ENCODE measurements at regions not wholly inside any gene's neighbourhood (a gene's known extent, or its start where the extent isn't known, plus 50 kb on each side); places are given as distances from the start of the nearest gene placed in this dataset.
A peak's percentile ranks its signal among the peaks of the same experiment; 100 is the strongest.
"Not testable (repeated sequence)": the region's sequence is repeated elsewhere in the genome, so short reads cannot be mapped to it uniquely, and the experiment has no call there.

DNA sequence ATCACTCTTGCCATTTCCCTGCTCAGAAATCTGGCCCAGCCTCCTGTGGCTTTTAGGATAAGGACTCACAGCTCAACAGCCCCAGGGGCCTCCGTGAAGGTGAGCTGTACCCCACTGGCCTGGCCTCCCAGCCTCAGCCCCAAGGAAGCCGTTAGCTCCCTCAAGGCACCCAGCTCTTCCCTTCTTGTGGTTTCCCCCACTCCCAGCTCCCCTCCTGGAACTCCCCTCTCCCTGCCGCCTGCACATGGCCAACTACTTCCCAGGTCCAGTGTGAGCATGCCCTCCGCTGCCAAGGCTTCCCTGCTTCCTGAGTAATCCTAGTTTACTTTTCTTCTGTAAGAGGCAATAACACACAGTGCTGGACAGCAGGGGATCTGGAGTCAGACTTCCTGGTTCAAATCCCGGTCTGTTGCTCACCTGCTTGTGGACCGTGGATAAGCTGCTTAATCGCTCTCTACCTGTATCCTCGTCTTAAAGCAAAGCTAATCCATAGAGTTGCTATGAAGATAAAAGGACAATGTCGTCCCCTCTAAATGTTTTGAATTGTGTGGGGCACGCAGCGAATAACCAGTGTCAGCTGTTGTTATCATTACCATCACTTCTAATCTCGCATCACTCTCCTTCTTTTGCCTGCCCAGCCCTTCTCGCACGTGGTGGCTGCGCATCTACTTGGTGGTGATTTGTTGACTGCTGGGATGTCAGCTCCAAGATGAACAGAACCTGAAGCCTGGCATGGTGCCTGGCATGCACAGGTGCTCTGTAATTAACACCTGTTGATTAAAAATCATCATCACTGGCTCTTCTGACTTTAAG, 86.6 kb downstream of the C5orf15 start:
- no peak for DNase-seq

DNA sequence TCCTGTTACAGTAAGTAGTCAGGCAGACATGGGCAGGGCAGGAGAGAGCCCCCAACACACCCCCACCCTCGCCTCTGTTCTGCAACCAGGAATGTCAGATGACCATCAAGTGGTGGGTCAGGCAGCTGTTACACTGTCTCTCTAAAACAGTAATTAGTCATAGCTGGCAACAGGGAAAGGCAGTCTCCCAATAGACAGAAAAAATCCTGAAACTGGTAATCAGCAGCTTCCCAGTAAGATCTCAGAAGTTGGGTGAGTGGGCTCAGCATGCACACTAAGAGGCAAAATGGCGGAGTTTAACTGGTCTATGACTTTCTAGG, 90.2 kb downstream of the C5orf15 start:
- no peak for DNase-seq

DNA sequence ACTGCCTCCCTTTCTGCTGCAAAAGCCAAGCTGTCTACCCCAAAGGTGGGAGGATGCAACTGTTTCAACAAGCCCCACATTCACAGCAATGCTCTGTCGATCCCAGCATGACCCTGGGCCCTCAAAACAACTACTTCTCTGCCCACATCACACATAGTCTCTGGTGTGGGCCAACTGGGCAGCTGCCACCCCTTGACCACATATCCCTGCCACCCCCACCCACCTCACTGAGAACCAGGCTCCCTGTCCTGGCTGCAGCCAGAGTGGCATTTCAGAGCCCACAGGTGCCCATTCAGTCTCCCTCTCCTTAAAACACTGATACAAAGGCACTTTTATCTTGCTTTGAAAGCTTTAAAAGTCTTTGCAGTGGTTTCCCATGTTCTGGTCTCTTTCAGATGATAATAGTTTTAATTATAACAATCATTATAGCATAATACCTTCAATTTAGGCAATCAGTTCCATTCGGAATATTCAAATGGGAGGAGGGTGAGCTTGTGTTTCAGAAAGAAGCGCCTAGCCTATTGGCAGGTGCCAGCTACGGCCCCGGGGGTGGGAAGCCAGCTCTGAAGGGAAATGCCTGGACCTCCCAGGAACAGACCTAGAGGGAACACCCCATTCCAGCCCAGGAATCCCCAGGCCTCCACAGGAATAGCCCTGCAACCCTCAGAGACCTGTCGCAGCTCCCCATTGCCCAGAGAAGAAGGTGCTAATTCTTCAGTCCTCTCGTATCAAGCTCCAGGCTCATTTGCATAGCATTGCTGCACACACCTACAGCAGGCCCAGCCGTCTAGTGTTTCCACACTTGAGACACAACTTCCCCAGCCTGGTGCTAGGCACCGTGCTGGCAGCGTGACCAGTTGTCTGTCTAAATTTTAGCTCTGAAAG, 90.8 kb downstream of the C5orf15 start:
- no peak for DNase-seq

DNA sequence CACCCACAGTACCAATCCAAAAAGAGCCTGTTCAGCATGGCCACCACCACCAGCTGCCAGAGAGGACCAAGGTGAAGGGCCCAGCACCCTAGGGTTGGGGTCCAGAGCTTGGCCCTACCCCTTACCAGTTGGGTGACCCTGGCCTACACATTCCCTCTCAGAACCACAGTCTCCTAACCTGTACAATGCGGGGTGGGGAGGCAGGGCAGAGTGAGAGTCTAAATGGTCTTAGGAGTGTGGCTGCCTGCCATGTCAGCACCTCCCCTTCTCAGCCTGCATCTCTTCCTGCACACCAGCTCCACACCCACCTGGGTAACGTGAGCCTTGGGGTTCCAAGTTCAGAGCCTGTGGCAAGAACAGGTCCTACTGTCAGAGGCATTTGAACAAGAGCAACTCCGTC, 92.2 kb downstream of the C5orf15 start:
- DNase-seq: no peak

DNA sequence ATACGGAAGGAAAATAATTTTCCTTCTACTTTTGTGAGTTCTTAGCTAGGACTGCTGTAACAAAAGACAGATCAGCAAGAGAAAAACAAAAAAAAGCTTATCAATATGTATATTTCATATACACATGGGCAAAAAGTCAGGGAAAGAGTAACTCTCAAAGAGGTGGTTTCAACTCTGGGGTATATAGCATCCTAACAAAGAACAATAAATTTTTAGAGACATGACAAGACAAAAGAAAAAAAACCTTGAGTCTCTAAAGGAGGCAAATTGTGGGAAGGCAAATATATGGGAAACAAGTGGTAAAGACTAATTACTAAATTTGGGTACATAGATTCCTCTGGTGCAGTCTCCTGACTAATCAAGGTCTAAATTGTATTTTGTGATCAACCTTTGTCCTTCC, 93.2 kb downstream of the C5orf15 start:
- no peak for DNase-seq

DNA sequence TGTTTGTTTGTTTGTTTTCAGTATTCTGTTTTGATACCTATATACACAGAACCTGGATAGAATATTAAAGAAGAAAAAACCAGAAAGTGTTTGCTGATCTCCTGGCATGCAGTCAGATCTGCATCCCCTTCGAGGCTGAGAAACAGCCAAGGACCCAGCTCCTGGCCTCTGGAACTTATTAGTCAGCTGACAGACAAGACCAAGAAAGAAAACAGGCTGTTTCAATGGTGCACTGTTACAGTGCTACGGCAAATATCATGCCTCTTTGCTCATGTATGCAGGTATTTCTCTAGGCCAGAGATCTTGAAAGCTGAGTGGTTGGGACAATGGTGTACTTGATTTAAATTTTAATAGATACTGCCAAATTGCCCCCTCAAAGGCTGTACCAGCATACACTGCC, 95.0 kb downstream of the C5orf15 start:
- no peak for DNase-seq

DNA sequence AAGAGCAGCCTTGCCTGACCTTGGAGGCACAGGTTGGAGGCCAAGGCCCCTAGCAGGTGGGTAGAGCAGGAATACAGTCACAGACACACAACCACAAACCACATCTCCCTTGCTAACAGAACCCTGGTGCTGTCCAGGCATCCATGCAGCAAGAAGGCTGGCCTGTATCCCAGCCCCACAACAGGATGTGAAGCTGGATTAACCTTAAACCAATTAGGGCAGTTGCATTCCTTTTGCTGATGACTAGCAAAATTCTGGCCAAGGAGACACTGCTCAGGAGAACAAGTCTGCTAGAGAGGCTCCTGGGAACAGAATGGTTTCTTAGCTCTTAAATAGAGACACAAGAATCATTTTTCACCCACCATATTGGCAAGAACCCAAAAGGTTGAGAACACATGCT, 97.8 kb downstream of the C5orf15 start:
- DNase-seq: no peak

DNA sequence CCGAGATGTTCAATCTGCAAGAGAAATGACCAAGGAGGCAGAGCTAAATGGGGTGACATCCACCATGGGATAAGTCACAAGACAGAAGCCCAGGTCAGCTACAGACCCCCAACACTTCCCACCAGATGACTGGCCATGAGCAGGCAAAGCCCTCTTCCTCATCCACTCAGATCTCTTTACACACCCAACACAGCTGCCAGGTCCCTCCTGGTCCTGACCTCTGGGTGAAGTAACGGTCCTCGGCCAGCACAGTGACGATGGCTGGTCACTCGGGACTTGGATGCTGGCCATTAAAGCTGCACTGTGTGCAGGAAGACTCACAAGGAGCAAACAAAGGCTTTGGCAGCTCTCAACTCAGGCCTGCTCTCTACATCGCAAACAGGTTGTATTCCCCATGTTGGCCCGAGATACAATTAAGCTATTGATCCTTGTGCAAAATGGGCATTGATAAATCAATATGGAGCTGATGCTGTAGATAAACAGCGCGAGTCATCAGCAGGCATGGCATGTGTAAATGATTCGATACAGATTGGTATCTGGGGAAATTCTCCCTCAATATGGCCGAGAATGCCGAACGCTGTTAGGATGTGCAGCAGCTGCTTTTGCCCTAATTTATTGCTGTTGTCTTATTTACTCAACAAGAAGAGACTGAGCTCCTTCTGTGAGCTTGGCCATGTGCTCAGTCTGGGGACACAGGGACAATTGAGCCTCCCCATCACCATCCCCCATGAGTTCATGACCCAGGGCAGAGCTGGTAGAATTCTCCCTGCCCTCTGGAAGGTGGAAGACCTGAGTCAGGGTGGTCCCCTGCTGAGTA, 98.7 kb downstream of the C5orf15 start:
- DNase-seq: peak; percentile 30

DNA sequence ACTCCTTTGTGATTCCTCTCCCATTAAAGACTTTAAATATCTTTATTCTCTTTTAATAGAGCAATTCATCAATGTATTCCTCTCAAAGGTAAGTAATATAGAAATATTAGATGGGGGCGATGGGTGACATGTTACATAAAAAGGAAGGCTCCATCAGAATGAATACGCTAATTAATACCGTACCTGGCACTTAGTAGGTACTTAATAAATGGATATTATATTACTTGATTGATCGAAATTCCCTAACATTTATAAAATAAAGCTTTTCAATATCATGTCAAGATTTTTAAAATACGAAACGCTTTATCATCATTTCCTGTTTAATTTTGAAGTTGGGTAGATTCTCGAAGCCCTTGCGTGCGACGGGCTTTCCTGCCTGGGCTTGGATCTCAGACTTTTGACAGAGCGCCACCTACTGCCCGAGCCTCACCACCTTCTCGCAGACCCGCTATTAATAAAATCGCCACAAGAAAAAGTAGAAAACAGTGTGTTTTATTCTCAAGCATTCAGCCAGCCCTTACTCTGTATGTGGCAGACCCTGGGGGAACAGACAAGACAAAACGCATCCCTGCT, 99.4 kb downstream of the C5orf15 start:
- peak; percentile 35 for DNase-seq

DNA sequence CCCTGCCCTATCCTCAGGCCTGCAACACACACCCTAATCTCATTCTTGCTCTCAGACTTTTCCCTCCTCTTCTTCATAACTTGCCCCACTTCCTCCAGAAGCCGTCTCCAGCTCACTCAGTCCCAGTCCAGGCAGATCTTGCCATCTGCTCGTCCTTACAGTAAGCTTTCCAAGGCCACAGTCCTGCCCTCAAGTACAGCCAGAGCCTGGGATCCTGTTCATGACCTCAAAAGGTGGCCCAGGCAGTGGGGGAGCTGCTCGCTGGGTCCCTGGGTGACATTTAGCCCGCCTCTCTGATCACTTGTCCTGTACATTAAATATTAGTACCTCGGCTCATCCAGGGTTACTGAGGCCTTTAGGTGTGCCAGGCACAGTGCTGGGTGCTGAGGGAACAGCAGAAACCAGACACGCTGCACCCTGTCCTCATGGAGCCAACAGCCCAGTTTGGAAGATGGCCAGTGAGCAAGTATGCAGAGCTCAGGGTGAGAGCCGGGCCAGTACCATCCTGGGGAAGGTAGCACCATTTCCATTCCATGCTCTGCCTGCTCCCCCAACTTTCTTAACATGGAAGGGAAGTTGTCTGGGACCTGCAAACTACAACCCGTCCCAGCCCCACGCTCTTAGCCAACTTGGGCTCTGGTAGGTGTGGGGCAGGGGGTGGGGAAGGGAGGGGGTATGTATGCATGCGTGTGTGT, 100.4 kb downstream of the C5orf15 start:
- no peak for DNase-seq

DNA sequence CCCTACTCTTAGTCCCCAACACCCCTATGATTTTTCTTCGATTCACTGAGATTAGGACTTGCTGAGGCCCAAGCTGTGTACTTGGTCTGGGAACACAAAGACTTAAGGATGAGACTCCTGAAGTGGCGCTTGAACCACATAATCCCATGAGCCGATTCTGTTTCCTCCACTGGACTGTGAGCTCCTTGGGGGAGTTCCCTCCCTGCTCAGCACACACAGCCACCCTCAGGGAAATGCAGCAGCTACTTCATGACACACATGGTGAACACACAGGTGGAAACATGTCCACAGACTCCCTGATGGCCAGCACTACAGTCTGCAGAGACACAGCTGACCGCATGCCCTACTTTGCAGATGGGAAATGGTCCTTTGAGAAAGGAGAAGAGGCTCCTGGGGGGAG, 101.1 kb downstream of the C5orf15 start:
- no peak for DNase-seq

DNA sequence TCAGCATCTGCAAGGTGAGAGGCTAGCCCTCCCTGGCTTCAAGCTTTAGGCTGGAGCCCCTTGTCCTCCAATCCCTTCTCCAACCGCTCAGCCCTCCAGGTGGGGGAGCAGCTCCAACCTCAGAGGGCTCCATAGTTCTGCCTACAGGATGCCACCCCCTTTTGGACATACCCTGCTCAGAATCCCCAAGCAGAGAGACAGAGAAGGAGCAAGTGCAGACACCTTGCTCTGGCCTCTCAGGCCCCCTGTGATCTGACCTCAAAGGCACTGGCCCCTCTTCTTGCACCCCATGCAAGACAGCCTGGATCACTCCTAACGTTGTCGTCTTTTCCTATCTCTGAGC, 101.6 kb downstream of the C5orf15 start:
- no peak for DNase-seq

DNA sequence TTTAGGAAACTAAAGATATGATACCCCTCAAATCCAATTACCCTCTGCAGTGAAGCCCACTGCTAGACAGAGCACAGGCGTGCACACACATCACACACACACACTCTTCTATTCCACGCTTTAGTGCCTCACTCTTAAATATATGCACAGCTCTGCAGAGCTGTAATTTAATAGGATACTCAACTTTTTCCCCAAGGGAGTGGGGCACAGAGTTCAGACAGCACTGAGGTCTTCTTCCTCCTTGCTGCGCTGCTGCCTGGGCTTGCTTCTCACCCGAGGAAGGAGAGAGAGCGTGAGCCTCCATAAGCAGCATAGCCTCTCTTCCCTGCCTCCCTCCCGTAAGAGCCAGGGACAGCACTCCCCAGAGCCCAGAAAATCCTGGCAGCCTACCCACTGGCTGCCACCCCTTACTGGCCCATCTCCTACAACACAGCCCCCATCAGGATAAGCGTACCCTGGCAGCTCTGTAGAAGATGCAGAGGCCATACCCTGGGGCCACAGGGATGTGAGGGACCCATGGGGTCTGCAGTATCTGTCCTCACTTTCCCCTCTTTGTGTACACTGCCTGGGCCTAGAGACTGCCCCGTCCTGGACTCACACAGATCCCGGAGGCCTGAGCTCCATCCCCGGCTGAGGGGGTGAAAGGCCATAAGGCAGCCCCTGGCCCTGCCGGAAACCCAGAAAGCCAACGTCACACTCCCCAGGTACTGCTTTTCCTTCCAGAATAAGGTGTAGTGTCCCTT, 102.1 kb downstream of the C5orf15 start:
- no peak for DNase-seq

DNA sequence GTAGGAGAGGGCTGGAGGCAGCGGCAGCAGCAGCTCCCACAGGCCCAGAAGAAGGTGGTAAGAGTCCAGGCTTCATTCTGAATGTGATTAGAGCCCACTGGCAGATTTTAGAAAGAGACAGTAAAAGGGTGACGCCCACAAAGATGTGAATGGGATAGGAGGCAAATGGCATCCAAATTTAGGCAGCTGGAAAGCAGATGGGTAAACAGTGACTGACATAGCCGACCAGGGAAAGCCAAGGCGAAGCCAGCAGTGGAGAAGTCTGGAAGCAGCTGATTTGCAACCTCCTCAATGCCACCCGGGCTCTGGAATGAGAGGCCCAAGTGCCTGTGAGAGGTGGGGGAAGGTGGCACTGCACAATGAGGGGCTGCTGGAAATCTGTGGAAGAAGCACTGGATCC, 103.3 kb downstream of the C5orf15 start:
- no peak for DNase-seq

DNA sequence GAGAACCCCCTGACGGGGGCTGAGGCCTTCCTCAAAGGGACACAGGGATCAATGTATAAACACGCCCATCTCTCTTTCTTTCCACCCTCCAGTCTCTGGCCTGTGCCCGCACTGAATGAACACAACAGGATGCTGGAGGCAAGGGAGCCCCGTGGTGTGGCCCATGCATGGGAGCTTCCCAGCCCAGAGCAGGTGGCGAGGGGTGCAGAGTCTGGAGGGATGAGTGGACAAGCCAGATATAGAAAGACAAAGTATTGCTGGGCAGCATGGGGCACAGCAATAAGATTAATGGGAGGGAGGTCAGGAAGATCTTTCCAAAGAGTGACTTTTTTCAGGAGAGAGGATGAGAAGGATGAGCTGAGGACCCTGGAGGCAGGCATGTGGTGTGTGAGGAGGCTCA, 103.7 kb downstream of the C5orf15 start:
- no peak for DNase-seq

DNA sequence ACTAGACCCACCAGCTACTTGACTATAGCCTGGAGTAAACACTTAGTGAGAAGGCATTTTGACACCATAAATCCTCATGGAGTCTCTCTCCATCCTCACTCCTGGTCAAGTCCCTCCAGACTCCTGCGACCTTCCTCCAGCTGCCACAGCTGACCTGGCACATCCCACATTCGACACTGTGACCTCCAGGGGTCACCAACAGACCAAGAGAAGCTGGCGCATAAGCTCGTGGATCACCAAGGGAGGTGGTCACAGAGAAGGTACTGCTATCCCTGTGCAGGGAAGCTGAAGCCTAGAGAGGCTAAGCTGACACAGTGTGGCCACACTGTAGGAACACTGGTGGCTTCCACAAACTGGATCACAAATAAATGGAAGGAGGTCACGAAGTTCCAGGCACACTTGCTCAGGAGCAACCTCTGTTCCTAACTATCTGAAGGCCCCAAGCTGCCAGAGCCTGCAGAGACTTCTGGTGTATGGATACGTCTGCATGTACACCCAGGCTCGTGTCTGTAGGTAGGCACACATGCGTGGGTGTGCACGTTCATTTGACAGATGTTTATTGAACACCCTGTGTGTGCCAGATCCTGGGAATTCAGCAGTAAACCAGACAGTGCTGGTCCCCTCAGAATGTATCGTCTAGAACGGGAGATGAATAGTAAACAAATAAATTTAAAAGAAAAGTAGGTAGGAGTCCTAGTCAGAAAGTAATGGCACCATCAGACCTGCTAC, 104.4 kb downstream of the C5orf15 start:
- DNase-seq: no peak

DNA sequence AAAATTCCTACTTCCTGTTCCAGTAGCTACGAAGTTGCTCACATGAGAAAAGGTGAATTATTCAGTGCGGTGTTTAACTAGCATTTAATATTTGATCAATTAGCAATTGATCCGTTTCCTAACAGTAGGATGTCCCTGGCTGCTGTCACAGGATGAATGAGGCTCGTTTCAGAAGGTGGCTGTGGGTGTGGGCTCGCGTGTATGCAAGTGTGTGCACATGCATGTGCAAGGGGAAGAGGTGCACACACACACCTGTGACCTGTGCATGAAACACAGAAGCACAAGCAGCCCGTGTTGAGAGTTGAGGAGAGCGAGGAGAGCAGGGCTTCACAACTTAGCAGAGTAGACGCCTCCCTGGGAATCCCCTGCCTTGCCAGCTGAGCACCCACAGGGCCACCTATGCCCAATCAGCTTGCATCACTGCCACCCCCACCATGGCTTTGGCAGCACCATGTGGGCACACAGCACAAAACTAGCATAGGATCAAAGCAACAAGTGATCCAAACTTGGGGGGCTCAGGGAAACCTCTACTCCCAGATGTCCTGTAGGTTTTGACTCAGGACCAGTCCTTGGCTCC, 107.2 kb downstream of the C5orf15 start:
- DNase-seq: no peak

DNA sequence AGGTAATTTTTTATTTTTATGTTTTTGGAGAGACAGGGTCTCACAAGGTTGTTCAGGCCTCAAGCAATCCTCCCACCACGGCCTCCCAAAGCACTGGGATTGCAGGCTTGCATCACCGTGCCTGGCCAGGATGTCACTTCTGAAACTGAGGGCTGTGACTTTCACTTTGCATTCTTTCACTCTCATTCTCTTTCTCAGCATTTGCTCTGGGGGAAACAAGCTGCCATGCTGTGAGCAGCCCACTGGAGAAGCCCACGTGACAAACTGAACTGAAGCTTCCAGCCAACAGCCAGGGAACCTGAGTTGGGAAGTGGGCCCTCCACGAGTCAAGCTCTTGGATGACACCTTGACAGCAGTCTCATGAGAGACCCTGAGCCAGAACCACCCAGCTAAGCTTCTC, 109.4 kb downstream of the C5orf15 start:
- DNase-seq: no peak

DNA sequence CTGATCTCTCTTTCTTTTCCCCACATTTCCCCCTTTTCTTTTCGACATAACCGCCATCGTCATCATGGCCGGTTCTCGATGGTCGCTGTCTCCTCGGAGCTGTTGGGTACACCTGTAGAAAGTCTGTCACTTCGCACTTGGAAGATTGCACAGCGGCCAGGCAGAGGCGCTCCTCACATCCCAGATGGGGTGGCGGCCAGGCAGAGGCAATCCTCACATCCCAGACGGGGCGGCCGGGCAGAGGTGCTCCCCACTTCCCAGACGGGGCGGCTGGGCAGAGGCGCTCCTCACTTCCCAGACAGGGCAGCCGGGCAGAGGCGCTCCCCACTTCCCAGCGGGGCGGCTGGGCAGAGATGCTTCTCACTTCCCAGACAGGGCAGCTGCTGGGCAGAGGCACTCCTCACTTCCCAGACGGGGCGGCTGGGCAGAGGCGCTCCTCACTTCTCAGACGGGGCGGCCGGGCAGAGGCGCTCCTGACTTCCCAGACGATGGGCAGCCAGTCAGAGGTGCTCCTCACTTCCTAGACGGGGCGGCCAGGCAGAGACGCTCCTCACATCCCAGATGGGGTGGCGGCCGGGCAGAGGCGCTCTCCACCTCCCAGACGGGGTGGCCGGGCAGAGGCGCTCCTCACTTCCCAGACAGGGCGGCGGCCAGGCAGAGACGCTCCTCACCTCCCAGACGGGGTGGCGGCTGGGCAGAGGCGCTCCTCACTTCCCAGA, 110.7 kb downstream of the C5orf15 start:
- not testable (repeated sequence) for DNase-seq

DNA sequence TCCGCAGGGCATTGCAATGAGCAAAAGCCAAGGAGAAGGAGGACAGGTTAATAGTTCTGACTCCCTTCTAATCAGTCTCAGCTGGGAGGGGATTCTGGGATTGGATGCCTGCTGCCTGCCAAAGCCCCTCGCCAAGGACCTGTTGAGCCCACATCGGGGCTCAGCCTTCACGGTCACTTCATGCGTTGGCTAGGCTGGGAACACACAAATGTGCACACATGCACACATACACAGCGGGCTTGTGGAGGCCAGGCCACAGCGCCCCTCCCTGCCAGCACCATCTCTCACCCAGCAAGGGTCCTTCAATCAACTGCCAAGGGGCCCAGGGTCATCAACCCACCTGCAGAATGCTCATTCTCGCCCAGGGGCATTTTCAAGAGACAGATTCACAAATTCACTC, 113.9 kb downstream of the C5orf15 start:
- no peak for DNase-seq

Measured in right kidney (tissue), 1 donor.